ENCODE measurements at regions not wholly inside any gene's neighbourhood (a gene's known extent, or its start where the extent isn't known, plus 50 kb on each side); places are given as distances from the start of the nearest gene placed in this dataset.

GRCh38 chr6:51292659-51293058 is 474.0 kb downstream of the TFAP2B start:
- SMC1A ChIA-PET (ENCODE audit: uncharacterized antibody, unreplicated experiment) = no interaction called here
- no peak for DNase-seq (ENCODE audit: low read depth, low spot score)
- no peak overlapping the region for H3K9ac ChIP-seq (ENCODE audit: control insufficient read depth, insufficient read depth, low read length)
- no peak overlapping the region for H2AFZ ChIP-seq (ENCODE audit: control insufficient read depth, low read depth, low read length)
- in situ Hi-C loops (cut with MboI) (no loop called here), intact Hi-C loops (cut with micrococcal nuclease; ENCODE audit: unreplicated experiment) (no loop called here)
- H3K27ac ChIP-seq (ENCODE audit: control insufficient read depth, insufficient read depth) = no peak overlapping the region
- POLR2A ChIA-PET = no interaction called here
- no peaks in the 10 kb centered on the region for H3K4me1 ChIP-seq (ENCODE audit: control insufficient read depth, insufficient read depth, low read length)
- CTCF ChIA-PET = no interaction called here
- H3K9me3 ChIP-seq (replicated peaks; ENCODE audit: control insufficient read depth, insufficient read depth, low read length) = no peaks in the 10 kb centered on the region
- no peaks in the 10 kb centered on the region for H3K36me3 ChIP-seq (ENCODE audit: control insufficient read depth in 2 of 2, insufficient read depth in 2 of 2, low read length in 1 of 2)
- H3K4me3 ChIP-seq = no peak overlapping the region
- WGBS (ENCODE audit: insufficient coverage, insufficient replicate concordance, low lambda C conversion rate, missing lambda C conversion rate) = 0% methylated on average over 1 of the region's 1 CpG
- no peaks in the 10 kb centered on the region for H3K27me3 ChIP-seq (replicated peaks in 1 of 2; ENCODE audit: control insufficient read depth in 2 of 2, insufficient read depth in 2 of 2, low read length in 1 of 2)
- no peak for TF ChIP-seq USF1 (IDR thresholded peaks at IDR 0.05; ENCODE audit: borderline replicate concordance, extremely low read length, insufficient read depth, low read depth, low read length)
- RAD21 ChIA-PET (ENCODE audit: unreplicated experiment) = no interaction called here
- H3K79me2 ChIP-seq (ENCODE audit: control insufficient read depth, insufficient read depth, low read length) = no peaks in the 10 kb centered on the region
- no peak overlapping the region for H3K4me2 ChIP-seq (ENCODE audit: control insufficient read depth, insufficient read depth)
- ATAC-seq = no peak
- H4K20me1 ChIP-seq (ENCODE audit: control insufficient read depth, insufficient read depth) = no peaks in the 10 kb centered on the region
- FAIRE-seq = no peak
- no TSS peak for BruUV-seq (replicated peaks)

GRCh38 chr6:51299621-51300380 is 481.1 kb downstream of the TFAP2B start:
- DNase-seq (ENCODE audit: low read depth, low spot score) = no peak
- BruUV-seq (replicated peaks) = no TSS peak
- CTCF ChIA-PET = no interaction called here
- H2AFZ ChIP-seq (ENCODE audit: control insufficient read depth, low read depth, low read length) = no peak overlapping the region
- WGBS (ENCODE audit: insufficient coverage, insufficient replicate concordance, low lambda C conversion rate, missing lambda C conversion rate) = 25% methylated on average over 3 of the region's 3 CpGs
- SMC1A ChIA-PET (ENCODE audit: uncharacterized antibody, unreplicated experiment) = interaction anchor here (2.1 kb wide), 1 partner anchor 10 kb away, joined by 5 read pairs; no protein-coding TSS in a partner anchor
- POLR2A ChIA-PET = no interaction called here
- intact Hi-C loops (cut with micrococcal nuclease; ENCODE audit: unreplicated experiment) (no loop called here), in situ Hi-C loops (cut with MboI) (no loop called here)
- H3K4me1 ChIP-seq (ENCODE audit: control insufficient read depth, insufficient read depth, low read length) = no peaks in the 10 kb centered on the region
- FAIRE-seq = no peak
- no peak overlapping the region for H3K4me3 ChIP-seq
- no peaks in the 10 kb centered on the region for H3K9me3 ChIP-seq (replicated peaks; ENCODE audit: control insufficient read depth, insufficient read depth, low read length)
- no peaks in the 10 kb centered on the region for H3K27me3 ChIP-seq (replicated peaks in 1 of 2; ENCODE audit: control insufficient read depth in 2 of 2, insufficient read depth in 2 of 2, low read length in 1 of 2)
- no peak overlapping the region for H3K27ac ChIP-seq (ENCODE audit: control insufficient read depth, insufficient read depth)
- no peak overlapping the region for H3K4me2 ChIP-seq (ENCODE audit: control insufficient read depth, insufficient read depth)
- RAD21 ChIA-PET (ENCODE audit: unreplicated experiment) = no interaction called here
- no peaks in the 10 kb centered on the region for H3K36me3 ChIP-seq (ENCODE audit: control insufficient read depth in 2 of 2, insufficient read depth in 2 of 2, low read length in 1 of 2)
- no peaks in the 10 kb centered on the region for H3K79me2 ChIP-seq (ENCODE audit: control insufficient read depth, insufficient read depth, low read length)
- H4K20me1 ChIP-seq (ENCODE audit: control insufficient read depth, insufficient read depth) = no peaks in the 10 kb centered on the region
- TF ChIP-seq POU2F2 (IDR thresholded peaks at IDR 0.05; ENCODE audit: borderline replicate concordance, low read depth, low read length) = no peak
- TF ChIP-seq CEBPZ (IDR thresholded peaks at IDR 0.05; ENCODE audit: low read depth, low read length) = no peak
- no peak for TF ChIP-seq ZBED1 (IDR thresholded peaks at IDR 0.05; ENCODE audit: borderline replicate concordance)
- no peak for TF ChIP-seq KLF5 (IDR thresholded peaks at IDR 0.05; ENCODE audit: partially characterized antibody)
- TF ChIP-seq NFYB (IDR thresholded peaks at IDR 0.05; ENCODE audit: insufficient read depth, low read depth, low read length) = no peak
- TF ChIP-seq, protein P1, sequence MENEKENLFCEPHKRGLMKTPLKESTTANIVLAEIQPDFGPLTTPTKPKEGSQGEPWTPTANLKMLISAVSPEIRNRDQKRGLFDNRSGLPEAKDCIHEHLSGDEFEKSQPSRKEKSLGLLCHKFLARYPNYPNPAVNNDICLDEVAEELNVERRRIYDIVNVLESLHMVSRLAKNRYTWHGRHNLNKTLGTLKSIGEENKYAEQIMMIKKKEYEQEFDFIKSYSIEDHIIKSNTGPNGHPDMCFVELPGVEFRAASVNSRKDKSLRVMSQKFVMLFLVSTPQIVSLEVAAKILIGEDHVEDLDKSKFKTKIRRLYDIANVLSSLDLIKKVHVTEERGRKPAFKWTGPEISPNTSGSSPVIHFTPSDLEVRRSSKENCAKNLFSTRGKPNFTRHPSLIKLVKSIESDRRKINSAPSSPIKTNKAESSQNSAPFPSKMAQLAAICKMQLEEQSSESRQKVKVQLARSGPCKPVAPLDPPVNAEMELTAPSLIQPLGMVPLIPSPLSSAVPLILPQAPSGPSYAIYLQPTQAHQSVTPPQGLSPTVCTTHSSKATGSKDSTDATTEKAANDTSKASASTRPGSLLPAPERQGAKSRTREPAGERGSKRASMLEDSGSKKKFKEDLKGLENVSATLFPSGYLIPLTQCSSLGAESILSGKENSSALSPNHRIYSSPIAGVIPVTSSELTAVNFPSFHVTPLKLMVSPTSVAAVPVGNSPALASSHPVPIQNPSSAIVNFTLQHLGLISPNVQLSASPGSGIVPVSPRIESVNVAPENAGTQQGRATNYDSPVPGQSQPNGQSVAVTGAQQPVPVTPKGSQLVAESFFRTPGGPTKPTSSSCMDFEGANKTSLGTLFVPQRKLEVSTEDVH (IDR thresholded peaks at IDR 0.05; ENCODE audit: low read depth, partially characterized antibody) = no peak
- no peak for ATAC-seq
- no peak overlapping the region for H3K9ac ChIP-seq (ENCODE audit: control insufficient read depth, insufficient read depth, low read length)

Measured in GM12878 (cell line).